ENCODE measurements at regions not wholly inside any gene's neighbourhood (a gene's known extent, or its start where the extent isn't known, plus 50 kb on each side); places are given as distances from the start of the nearest gene placed in this dataset.
A peak's percentile ranks its signal among the peaks of the same experiment; 100 is the strongest.

DNA sequence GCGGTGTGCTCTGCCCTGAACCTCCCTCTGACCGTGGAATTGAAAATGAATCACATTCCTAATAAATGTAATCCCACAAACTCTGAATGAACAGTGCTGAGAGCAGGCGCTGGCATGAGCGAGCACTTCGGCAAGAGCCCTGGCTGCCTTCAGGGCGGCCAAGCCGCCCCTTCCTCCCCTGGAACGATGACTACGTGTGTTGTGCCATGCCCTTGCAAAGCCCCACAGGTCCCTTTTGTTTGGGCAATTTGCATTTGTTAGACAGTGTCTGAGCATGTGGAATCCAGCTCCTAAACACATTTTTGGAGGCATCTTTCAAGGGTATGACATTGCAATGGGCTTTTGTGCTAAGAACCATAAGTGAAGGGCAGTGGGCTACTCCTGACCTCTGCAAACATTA lies 95.6 kb upstream of the MKI67 start:
- no peak for DNase-seq (ENCODE audit: low read depth)

DNA sequence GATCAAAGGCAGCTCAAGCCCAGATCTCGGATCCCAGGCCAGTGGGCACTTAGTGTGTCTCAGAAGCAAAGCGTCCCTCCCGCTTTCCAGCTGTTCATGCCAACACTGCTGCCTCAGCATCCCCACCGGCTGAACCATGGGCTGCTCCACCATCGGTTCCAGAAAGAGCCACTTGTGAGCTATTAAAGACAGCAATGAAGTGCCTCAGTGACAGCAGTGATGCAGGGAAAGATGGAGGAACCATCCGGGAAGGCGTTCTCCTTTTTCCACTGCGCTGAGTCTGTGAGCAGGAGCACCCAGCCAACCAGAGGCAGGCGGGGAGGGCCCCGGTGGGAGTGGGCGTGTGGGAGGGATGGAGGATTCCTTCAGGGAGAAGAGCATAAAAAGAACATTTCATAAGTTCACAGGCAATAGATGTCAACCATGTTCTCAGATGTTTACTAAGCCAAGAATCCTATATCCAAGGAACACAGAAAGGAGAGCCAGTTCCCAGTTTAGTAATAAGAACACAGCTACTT lies 96.2 kb upstream of the MKI67 start:
- DNase-seq (ENCODE audit: low read depth): no peak

DNA sequence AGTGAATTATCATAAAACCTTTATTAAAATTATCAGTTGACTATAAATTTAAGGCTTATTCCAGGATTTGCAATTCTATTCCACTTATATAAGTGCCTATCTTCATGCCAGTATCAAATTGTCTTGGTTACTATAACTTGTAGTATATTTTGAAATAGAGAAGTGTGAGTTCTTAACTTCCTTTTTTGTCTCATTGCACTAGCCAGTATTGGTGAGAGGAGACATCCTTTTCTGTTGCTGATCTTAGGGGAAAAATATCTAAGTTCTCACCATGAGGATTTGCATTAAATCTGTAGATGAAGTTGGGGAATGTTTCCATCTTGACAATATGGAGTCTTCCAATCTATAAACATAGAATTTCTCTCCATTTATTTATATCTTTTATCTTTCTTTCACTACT lies 104.2 kb upstream of the MKI67 start:
- no peak for DNase-seq (ENCODE audit: low read depth)

DNA sequence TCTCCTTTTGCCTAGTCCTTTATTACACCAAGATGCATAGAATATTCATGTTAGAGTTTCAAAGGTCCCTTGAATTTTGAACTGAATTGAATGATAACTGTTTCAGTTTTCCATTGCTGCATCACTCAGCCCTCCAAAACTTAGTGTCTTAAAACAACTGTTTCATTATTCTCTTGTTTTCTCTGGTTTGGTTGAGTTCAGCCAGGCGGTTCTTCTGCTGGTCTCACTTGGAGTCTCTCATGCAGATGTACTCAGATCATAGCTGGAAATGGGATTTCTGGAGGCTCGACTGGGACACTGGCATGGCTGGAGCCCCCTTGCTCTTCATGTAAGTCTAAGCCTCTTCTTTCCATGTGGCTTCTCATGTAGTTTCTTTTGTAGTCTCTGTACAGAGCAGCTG lies 107.2 kb upstream of the MKI67 start:
- DNase-seq (ENCODE audit: low read depth): no peak

DNA sequence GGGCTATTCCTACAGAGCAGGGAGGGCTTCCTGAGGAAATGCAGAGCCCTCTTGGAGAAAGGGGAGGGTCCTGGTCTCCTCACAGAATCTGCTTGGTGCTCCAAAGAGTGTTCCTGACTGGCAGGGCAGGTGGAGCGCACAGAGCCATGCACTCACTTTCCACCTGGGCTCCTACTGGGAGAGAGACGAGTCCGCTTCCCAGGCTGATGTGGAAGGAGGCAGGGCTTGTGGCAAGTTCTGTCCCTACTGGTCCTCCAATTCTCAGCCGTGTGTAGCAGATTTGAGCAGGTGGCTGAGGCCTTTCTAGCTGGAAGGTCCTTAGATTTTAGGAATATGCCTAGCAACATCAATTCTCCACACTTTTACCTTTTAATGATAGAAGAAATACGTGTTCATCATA lies 111.5 kb upstream of the MKI67 start:
- no peak for DNase-seq (ENCODE audit: low read depth)

- DNase-seq (ENCODE audit: low read depth): no peak
Measured at GRCh38 chr10:128241023-128241422, 114.8 kb upstream of the MKI67 start.

- DNase-seq (ENCODE audit: low read depth): no peak
Measured at GRCh38 chr10:128242641-128243040, 116.4 kb upstream of the MKI67 start.

DNA sequence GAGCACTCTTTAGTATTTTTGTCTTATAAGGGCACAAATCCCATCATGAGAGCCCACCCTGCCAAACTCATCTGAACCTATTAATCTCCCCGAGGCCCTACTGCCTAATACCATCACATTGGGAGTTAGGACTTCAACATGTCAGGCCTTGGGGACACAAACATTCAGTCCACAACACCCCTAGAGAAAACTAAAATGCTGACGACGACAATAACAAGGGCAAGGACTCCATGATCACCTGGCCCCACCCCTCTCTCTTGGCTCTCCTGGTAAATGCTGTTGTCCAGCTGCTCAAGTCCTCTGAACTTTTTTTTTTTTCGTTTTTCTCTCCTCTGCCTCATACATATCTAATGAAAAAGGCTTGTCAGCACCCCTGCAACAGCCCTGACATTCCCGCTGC lies 118.8 kb upstream of the MKI67 start:
- no peak for DNase-seq (ENCODE audit: low read depth)

- DNase-seq (ENCODE audit: low read depth): no peak
Measured at GRCh38 chr10:128247576-128247975, 121.4 kb upstream of the MKI67 start.

- no peak for DNase-seq (ENCODE audit: low read depth)
Measured at GRCh38 chr10:128254476-128254875, 128.3 kb upstream of the MKI67 start.

DNA sequence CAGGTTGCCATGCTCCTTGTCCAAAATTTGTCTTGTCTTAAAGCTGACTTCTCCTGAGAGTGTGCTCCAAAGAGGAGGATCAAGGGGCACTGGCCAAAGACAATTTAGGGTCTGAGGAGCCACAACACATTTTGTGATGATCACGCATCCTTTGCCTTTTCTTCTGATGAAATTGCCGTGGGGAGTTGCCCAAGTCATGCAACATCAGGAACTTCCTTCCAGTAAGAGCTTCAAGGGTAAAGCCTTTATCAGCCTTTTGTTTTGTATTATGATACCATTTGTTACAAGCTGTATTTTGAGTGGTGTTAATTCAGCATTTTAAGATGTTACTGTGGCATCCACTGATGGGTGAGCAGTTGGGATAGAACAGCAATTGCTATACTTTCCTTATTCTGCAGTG lies 131.2 kb upstream of the MKI67 start:
- DNase-seq (ENCODE audit: low read depth): no peak

DNA sequence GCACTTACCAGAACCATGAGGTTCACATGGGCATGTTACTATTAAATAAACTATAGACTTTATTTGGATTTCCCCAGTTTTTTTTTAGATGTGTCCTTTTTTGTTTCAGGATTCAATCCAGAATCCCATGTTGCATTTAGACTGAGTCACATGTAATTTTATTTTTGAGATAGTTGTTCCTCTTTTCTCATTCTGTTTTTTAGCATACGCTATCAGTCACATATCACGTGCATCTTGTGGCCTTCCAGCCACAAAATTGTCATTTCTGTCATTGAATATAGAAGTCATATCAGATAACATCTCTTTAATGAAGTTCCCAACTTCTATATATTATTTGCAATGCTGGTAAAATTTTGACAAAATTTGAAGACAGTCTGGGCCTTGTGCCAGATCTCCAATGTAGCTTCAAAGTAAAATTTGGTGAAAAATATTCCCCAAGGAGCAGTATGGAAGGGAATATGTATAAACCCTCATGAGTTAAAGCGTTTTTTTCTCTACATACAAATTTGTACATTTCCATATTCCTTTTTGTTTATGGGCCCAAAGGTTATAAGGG lies 132.3 kb upstream of the MKI67 start:
- no peak for DNase-seq (ENCODE audit: low read depth)

- DNase-seq (ENCODE audit: low read depth): no peak
Measured at GRCh38 chr10:128263891-128264688, 137.9 kb upstream of the MKI67 start.

DNA sequence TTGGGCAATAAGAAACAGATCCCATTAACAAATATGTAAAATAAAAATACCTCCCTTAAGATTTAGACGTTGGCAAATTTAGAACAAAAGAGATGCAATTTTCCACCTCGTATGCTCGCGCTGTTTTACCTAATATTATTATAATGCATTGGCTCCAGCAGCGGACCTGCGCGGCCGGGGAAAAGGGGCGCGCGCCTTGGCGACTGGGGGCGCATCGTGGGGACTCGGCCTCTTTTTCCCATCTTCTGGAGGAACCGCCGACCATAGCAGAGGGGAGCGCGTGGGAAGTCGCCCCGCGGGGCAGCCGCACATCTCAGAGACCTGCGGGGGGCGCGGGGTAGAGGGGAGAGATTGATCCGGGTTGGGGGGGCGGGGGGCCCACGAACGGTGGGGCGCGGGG lies 139.4 kb upstream of the MKI67 start:
- no peak for DNase-seq (ENCODE audit: low read depth)

DNA sequence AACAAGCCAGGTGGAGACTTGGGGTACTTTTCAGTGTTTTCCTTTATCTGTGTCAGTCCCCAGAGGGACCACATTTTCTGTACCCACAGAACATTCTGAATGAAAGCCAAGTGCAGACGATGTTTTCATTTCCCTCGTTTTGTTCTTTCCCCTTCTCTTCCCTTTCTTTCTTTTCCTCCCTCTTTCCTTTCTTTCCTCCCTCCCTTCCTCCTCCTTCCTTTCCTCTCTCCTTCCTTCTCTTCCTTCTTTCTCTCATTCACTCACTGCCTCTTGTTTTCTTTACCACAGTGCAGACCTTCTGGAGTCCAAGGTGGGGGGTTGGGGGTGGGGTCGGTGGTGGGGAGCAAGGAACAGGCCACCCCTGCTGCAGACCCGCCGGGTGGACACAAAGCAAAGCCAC lies 141.4 kb upstream of the MKI67 start:
- DNase-seq (ENCODE audit: low read depth): no peak

- no peak for DNase-seq (ENCODE audit: low read depth)
Measured at GRCh38 chr10:128268015-128268722, 141.9 kb upstream of the MKI67 start.

- peak; percentile 21 for DNase-seq (ENCODE audit: low read depth)
Measured at GRCh38 chr10:128274938-128275337, 148.7 kb upstream of the MKI67 start.

DNA sequence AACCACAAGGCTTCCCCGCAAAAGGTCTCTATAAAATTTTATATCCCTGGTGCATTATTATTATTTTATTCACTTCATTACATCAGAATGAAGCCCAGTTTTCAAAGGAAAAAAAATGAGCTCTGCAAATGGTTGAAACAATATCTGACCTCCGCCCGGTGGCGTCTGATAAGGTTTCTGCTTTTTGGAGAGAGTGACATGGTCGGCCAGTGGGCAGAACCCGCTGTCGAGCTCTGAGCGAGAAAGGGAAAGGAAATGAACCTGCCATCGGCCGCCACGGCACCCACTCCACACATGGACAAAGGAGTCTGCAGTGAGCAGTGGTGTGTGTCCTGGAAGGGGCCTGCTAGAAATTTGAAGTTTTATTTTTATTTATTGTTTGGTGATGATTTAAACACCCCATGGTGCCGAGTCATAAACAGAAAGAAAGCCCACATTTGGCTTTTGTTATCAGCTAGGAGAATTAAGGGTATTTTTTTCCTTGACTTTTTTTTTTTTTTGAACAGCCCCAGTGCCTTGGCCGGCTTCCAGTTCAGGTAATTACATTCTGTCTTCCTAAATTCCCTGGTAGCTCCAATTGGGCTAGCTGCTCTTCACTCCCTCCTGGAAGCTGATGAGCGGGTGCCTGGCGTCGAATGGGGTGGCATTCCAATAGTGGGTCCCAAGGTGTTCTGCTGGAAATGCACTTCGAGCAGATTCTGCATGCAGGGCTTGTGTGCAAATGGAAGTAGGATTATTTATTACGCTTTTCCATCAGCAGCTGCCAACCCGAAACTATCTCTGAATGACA lies 149.4 kb upstream of the MKI67 start:
- DNase-seq (ENCODE audit: low read depth): no peak

DNA sequence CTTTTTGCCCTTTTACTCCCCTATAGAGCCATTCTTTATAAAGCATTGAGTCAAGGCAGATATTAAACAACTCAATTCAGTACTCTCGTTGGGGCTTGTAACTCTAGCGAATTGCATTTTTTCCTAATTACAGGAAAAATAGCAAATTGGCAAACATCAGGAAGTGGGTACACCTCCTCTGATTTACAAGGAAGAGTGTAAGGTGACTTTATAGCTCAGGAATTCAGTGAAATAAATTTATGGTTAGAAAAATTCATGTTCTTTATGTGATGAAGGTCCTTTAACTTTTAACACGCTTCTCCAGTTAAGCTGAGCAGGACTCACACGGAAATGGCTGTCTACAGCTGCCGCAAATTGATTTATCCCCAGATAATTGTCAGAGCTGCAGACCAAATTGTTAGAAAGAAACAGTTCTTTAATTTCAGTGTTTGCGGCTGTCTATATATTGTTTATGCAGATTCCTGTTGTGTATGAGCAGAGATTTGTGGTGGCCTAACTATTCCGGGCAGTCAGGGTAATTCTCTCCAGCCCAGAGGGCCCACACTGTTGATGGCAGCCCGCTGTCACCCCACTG lies 151.1 kb upstream of the MKI67 start:
- DNase-seq (ENCODE audit: low read depth): no peak

DNA sequence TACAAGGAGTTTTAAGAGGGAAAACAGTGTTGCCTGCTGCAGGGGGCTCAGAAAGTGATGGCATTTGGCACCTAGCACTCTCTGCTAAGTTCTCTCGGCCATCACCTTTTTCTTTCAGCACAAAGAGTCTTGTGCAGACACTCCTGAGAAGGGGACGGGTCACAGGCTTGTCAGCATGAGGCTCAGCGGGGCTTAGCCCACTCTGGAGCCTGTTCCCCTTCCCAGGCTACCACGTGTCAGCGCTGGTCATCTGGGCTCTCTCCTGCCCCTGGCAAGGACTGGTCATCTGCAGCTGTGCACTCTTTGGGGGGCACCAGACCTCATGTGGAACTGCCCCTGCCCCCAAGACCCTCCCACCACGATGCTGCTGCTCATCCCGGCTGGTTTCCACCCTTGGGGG lies 152.1 kb upstream of the MKI67 start:
- DNase-seq (ENCODE audit: low read depth): no peak

DNA sequence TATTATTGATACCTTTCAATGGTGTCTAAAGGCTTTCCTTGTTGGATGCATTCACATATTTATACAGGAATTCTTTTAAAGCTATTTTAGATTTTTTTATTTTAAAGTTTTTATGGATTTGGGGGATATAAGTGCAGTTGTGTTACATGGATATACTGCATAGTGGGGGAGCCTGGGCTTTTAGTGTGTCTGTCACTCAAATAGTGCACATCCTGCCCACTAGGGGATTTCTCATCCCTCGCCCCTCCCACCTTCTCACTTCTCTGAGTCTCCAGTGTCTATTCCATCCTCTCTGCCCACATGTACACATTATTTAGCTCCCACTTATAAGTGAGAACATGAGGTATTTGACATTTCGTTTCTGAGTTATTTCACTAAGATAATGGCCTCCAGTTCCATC lies 154.0 kb upstream of the MKI67 start:
- no peak for DNase-seq (ENCODE audit: low read depth)

- DNase-seq (ENCODE audit: low read depth): no peak
Measured at GRCh38 chr10:128281343-128281742, 155.1 kb upstream of the MKI67 start.
